WTC11 (cell line): ENCODE measurements at regions not wholly inside any gene's neighbourhood (a gene's known extent, or its start where the extent isn't known, plus 50 kb on each side); places are given as distances from the start of the nearest gene placed in this dataset.
"Not testable (repeated sequence)": the region's sequence is repeated elsewhere in the genome, so short reads cannot be mapped to it uniquely, and the experiment has no call there.

Source experiments
- ATAC-seq: fragments of 200-7000 bp; cut with Tn5 transposase; 2 replicates; pipeline ENCODE4 v1.10.0; 2021; ENCODE audit warnings: mild to moderate bottlenecking, moderate library complexity
- CTCF ChIA-PET: fragments of 300-600 bp; sonication (Branson Sonifier 250); formaldehyde crosslinking; loops from one replicate; lab custom pipeline; 2021; ENCODE audit warnings: antibody characterized with exemption; lab: Charles Lee
- POLR2A ChIA-PET: fragments of 350-600 bp; sonication (Branson Sonifier 250); formaldehyde crosslinking; loops from one replicate; lab custom pipeline; 2021; ENCODE audit warnings: antibody characterized with exemption; lab: Charles Lee
- DNase-seq: peaks from one replicate; pipeline ENCODE4 v3.0.0; 2021; ENCODE audit warnings: low spot score
- H3K27ac Mint-ChIP-seq: 2 replicates; pipeline ENCODE4 v1.8.0; 2021; ENCODE audit warnings: mixed read lengths
- H3K27me3 Mint-ChIP-seq: 2 replicates; pipeline ENCODE4 v1.8.0; 2021; ENCODE audit warnings: low read depth, mild to moderate bottlenecking, moderate library complexity, mixed read lengths
- H3K36me3 Mint-ChIP-seq: 2 replicates; pipeline ENCODE4 v1.8.0; 2021; ENCODE audit warnings: mixed read lengths
- H3K4me1 Mint-ChIP-seq: 2 replicates; pipeline ENCODE4 v1.8.0; 2022; ENCODE audit warnings: mixed read lengths
- H3K4me3 Mint-ChIP-seq: 2 replicates; pipeline ENCODE4 v1.8.0; 2021; ENCODE audit warnings: mild to moderate bottlenecking, moderate library complexity, mixed read lengths
- H3K9me3 Mint-ChIP-seq: 2 replicates; pipeline ENCODE4 v1.8.0; 2021; ENCODE audit warnings: mixed read lengths
- AR ChIP-seq: fragments of 250-450 bp; sonication (Bioruptor Pico); IDR thresholded peaks from 2 replicates; pipeline ENCODE4 v1.9.0; 2021; ENCODE audit warnings: mild to moderate bottlenecking
- ARID4B ChIP-seq: sonication (generic); formaldehyde crosslinking; IDR thresholded peaks from 2 replicates; pipeline ENCODE4 v1.8.0; 2023; ENCODE audit warnings: missing genetic modification reagents, mild to moderate bottlenecking, borderline replicate concordance
- ATF1 ChIP-seq: sonication (generic); formaldehyde crosslinking; IDR thresholded peaks from 2 replicates; pipeline ENCODE4 v1.8.1; 2023; ENCODE audit warnings: mild to moderate bottlenecking, moderate library complexity, missing genetic modification reagents
- E2F5 ChIP-seq: sonication (generic); formaldehyde crosslinking; IDR thresholded peaks from 2 replicates; pipeline ENCODE4 v1.8.1; 2022; ENCODE audit warnings: mild to moderate bottlenecking, moderate library complexity, missing genetic modification reagents
- GRHL2 ChIP-seq: fragments of 250-450 bp; sonication (Bioruptor Pico); IDR thresholded peaks from 2 replicates; pipeline ENCODE4 v1.8.0; 2022; ENCODE audit warnings: mild to moderate bottlenecking, moderate library complexity; ENCODE audit not compliant: insufficient replicate concordance, severe bottlenecking
- GTF2I ChIP-seq: fragments of 250-450 bp; sonication (Bioruptor Pico); conservative IDR thresholded peaks from 2 replicates; pipeline ENCODE4 v1.4.0; 2021; ENCODE audit warnings: mild to moderate bottlenecking
- JAZF1 ChIP-seq: fragments of 250-450 bp; sonication (Bioruptor Pico); IDR thresholded peaks from 2 replicates; pipeline ENCODE4 v1.9.0; 2021; ENCODE audit warnings: moderate library complexity, mild to moderate bottlenecking, inconsistent platforms
- JUN ChIP-seq: sonication (generic); formaldehyde crosslinking; IDR thresholded peaks from 2 replicates; pipeline ENCODE4 v1.8.0; 2023; ENCODE audit warnings: mild to moderate bottlenecking, missing genetic modification reagents
- NR2C2 ChIP-seq: sonication (generic); formaldehyde crosslinking; IDR thresholded peaks from 2 replicates; pipeline ENCODE4 v1.8.0; 2022; ENCODE audit warnings: mild to moderate bottlenecking, missing genetic modification reagents
- SMAD3 ChIP-seq: sonication (generic); formaldehyde crosslinking; IDR thresholded peaks from 2 replicates; pipeline ENCODE4 v1.8.0; 2022; ENCODE audit warnings: missing genetic modification reagents, mild to moderate bottlenecking, borderline replicate concordance
- USF1 ChIP-seq: sonication (generic); formaldehyde crosslinking; IDR thresholded peaks from 2 replicates; pipeline ENCODE4 v1.8.0; 2022; ENCODE audit warnings: mild to moderate bottlenecking, missing genetic modification reagents
- ZNF121 ChIP-seq: sonication (generic); formaldehyde crosslinking; IDR thresholded peaks from 2 replicates; pipeline ENCODE4 v1.8.0; 2023; ENCODE audit warnings: missing genetic modification reagents
- ZNF396 ChIP-seq: fragments of 250-450 bp; sonication (Bioruptor Pico); IDR thresholded peaks from 2 replicates; pipeline ENCODE4 v1.8.0; 2021; ENCODE audit warnings: mild to moderate bottlenecking, moderate library complexity, borderline replicate concordance
- ZNF512 ChIP-seq: sonication (generic); formaldehyde crosslinking; IDR thresholded peaks from 2 replicates; pipeline ENCODE4 v1.8.1; 2022; ENCODE audit warnings: missing genetic modification reagents, borderline replicate concordance

GRCh38 chr3:66557170-66557569 is 56.3 kb upstream of the LRIG1 start:
- Mint-ChIP-seq H3K4me3 (no peak overlapping the region), H3K27ac (no peak overlapping the region), H3K9me3 (peaks cover 36% of the 10 kb centered on the region), H3K36me3 (peaks cover 24% of the 10 kb centered on the region), H3K4me1 (peaks cover 29% of the 10 kb centered on the region), H3K27me3 (peaks cover 9% of the 10 kb centered on the region)
- ChIA-PET POLR2A (no interaction called here), CTCF (interaction anchor here (2.2 kb wide), 1 partner anchor 16 kb away, joined by 5 read pairs; no protein-coding TSS in a partner anchor)
- ATAC-seq (no peak), DNase-seq (no peak)
- TF ChIP-seq ZNF396: no peak
- TF ChIP-seq ZNF121 (CRISPR knock-in tag): no peak
- TF ChIP-seq ARID4B: no peak
- no peak for TF ChIP-seq ZNF512 (CRISPR knock-in tag)
- no peak for TF ChIP-seq E2F5 (CRISPR knock-in tag)
- no peak for TF ChIP-seq SMAD3 (CRISPR knock-in tag)
- TF ChIP-seq GRHL2 (CRISPR knock-in tag): no peak
- TF ChIP-seq JAZF1: no peak
- no peak for TF ChIP-seq ATF1 (CRISPR knock-in tag)
- TF ChIP-seq AR (CRISPR knock-in tag): no peak
- TF ChIP-seq NR2C2 (CRISPR knock-in tag): no peak
- TF ChIP-seq USF1 (CRISPR knock-in tag): no peak
- no peak for TF ChIP-seq GTF2I (CRISPR knock-in tag)
- TF ChIP-seq JUN (CRISPR knock-in tag): no peak
- TF ChIP-seq, all 79 proteins: peak for 0

GRCh38 chr3:66559924-66560323 is 59.1 kb upstream of the LRIG1 start:
- CTCF ChIA-PET: interaction anchor here (1.1 kb wide), 1 partner anchor 13 kb away, joined by 3 read pairs; no protein-coding TSS in a partner anchor
- POLR2A ChIA-PET, H3K27ac Mint-ChIP-seq, H3K4me3 Mint-ChIP-seq, DNase-seq, ATAC-seq, H3K4me1 Mint-ChIP-seq: not testable (repeated sequence)
- H3K36me3 Mint-ChIP-seq: peaks cover 26% of the 10 kb centered on the region
- H3K9me3 Mint-ChIP-seq: peaks cover 42% of the 10 kb centered on the region
- H3K27me3 Mint-ChIP-seq: peaks cover 12% of the 10 kb centered on the region
